ENCODE measurements at regions not wholly inside any gene's neighbourhood (a gene's known extent, or its start where the extent isn't known, plus 50 kb on each side); places are given as distances from the start of the nearest gene placed in this dataset.

DNA sequence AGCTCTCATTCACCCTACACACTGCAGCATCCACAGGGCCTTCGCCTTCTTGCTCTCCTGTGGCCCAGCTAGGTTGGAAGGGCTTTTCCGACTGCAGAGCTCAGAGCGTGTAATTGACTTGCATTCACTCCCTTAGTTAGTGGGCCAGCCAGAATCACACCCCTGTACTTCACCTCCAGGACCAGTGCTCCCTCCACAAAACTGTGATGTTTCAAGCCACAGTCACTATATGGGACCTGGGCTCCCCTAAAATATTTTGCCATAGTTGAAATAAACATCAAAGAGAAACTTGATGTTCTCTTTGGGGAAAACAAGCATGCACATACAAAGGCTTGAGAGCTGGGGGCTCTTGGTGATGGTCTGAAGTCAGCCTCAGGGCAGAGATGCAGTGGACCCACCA lies 69.7 kb upstream of the POU3F3 start (continued):
- TF ChIP-seq, protein P1, sequence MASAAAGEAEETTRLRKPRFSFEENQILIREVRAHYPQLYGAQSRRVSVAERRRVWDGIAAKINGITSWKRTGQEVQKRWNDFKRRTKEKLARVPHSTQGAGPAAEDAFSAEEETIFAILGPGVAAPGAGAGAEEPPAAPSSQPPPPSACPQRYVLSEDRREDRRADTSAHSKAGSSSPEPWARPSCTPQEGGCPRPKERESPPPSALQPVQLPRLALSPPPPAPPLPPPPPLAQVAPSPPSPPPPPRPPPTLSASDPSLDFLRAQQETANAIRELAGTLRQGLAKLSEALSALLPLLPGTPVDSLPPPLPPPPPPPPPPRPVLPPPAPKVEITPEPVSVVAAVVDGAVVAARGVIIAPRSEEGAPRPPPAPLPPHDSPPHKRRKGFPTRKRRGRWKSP (CRISPR knock-in tag; IDR thresholded peaks at IDR 0.05), result no peak
- TF ChIP-seq MYNN (CRISPR knock-in tag; IDR thresholded peaks at IDR 0.05; ENCODE audit: low read depth) (no peak), ZNF720 (CRISPR knock-in tag; IDR thresholded peaks at IDR 0.05) (no peak), BORCS8-MEF2B (CRISPR knock-in tag; IDR thresholded peaks at IDR 0.05) (no peak)

DNA sequence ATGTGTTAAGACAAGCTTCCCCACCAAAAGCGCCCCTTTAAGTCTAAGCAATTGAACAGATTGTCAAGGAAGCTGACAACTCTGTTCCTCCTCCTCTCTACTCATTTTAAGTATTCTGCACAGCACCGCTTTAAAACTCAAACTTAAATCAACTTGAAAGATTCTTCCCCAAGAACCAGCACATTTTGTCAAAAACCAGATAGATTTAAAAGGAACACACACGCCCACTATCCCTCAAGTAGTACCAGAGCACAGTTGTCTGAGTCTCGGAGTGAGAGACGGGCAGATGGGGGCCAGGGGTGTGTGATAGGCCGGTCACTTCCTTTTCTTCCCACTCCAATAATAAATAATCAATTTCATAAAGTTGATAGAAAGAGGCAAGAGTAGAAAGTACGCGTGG lies 67.7 kb upstream of the POU3F3 start:
- ATAC-seq (no peak), FAIRE-seq (no peak), DNase-seq (ENCODE audit: low spot score) (no peak)
- ChIA-PET CTCF (ENCODE audit: low intra/inter-chr PET ratio, low total read pairs) (no interaction called here), POLR2A (no interaction called here)
- H4K20me1 ChIP-seq (ENCODE audit: insufficient read depth, low read length), result no peaks in the 10 kb centered on the region
- H3K4me2 ChIP-seq (ENCODE audit: low read depth, low read length), result no peak overlapping the region
- no peak overlapping the region for H2AFZ ChIP-seq (ENCODE audit: low read length)
- no peaks in the 10 kb centered on the region for H3K9me3 ChIP-seq (ENCODE audit: low read length)
- no peaks in the 10 kb centered on the region for H3K4me1 ChIP-seq (ENCODE audit: insufficient read depth, low read length)
- no peak for TF ChIP-seq ZNF746 (CRISPR knock-in tag; IDR thresholded peaks at IDR 0.05)
- TF ChIP-seq, protein P2, sequence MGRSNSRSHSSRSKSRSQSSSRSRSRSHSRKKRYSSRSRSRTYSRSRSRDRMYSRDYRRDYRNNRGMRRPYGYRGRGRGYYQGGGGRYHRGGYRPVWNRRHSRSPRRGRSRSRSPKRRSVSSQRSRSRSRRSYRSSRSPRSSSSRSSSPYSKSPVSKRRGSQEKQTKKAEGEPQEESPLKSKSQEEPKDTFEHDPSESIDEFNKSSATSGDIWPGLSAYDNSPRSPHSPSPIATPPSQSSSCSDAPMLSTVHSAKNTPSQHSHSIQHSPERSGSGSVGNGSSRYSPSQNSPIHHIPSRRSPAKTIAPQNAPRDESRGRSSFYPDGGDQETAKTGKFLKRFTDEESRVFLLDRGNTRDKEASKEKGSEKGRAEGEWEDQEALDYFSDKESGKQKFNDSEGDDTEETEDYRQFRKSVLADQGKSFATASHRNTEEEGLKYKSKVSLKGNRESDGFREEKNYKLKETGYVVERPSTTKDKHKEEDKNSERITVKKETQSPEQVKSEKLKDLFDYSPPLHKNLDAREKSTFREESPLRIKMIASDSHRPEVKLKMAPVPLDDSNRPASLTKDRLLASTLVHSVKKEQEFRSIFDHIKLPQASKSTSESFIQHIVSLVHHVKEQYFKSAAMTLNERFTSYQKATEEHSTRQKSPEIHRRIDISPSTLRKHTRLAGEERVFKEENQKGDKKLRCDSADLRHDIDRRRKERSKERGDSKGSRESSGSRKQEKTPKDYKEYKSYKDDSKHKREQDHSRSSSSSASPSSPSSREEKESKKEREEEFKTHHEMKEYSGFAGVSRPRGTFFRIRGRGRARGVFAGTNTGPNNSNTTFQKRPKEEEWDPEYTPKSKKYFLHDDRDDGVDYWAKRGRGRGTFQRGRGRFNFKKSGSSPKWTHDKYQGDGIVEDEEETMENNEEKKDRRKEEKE (IDR thresholded peaks at IDR 0.05), result no peak
- no peak for TF ChIP-seq ADNP (CRISPR knock-in tag; IDR thresholded peaks at IDR 0.05)
- no peak for TF ChIP-seq STAT5B (CRISPR knock-in tag; IDR thresholded peaks at IDR 0.05)
- no peak for TF ChIP-seq NFRKB (IDR thresholded peaks at IDR 0.05)
- TF ChIP-seq SPEN (CRISPR knock-in tag; IDR thresholded peaks at IDR 0.05; ENCODE audit: low read depth), result no peak
- no peak for TF ChIP-seq FOXK1 (CRISPR knock-in tag; IDR thresholded peaks at IDR 0.05; ENCODE audit: borderline replicate concordance, low read depth)
- TF ChIP-seq ZSCAN30 (CRISPR knock-in tag; IDR thresholded peaks at IDR 0.05), result no peak
- WGBS (ENCODE audit: low lambda C conversion rate), result 27% methylated on average over 8 of the region's 8 CpGs
- H3K27ac ChIP-seq (ENCODE audit: extremely low read length, insufficient read depth, low read length), result no peak overlapping the region
- BruUV-seq (replicated peaks), result no TSS peak
- intact Hi-C loops (cut with micrococcal nuclease; ENCODE audit: unreplicated experiment), result no loop called here
- no peaks in the 10 kb centered on the region for H3K36me3 ChIP-seq (replicated peaks in 1 of 2; ENCODE audit: control insufficient read depth in 1 of 2, insufficient read depth in 2 of 2, low read length in 2 of 2)
- no peak overlapping the region for H3K4me3 ChIP-seq (replicated peaks in 1 of 3; ENCODE audit: insufficient read depth in 1 of 3, low read depth in 2 of 3, low read length in 3 of 3)
- in situ Hi-C loops (cut with HindIII; ENCODE audit: extremely low pct_ligation_motif_present, low pct_unique_long_range_greater_than_20kb), result no loop called here
- H3K79me2 ChIP-seq (ENCODE audit: insufficient read depth, low read length), result no peaks in the 10 kb centered on the region
- peaks cover 0 to 20% of the 10 kb centered on the region in 2 experiments; a peak in 3 of 5 replicates for H3K27me3 ChIP-seq (ENCODE audit: control insufficient read depth in 1 of 2, insufficient read depth in 2 of 2, low read length in 2 of 2)
- H3K9ac ChIP-seq (ENCODE audit: insufficient read depth, low read depth, low read length), result no peak overlapping the region

Data from HepG2 (cell line).